DOHH2 (cell line): ENCODE measurements at regions not wholly inside any gene's neighbourhood (a gene's known extent, or its start where the extent isn't known, plus 50 kb on each side); places are given as distances from the start of the nearest gene placed in this dataset.

Experiments used
- H3F3A ChIP-seq: fragments of 200-600 bp; sonication (generic), shearing (Covaris generic); 2 replicates; pipeline ENCODE4 v1.6.0; 2016; ENCODE audit warnings: antibody characterized with exemption, mild to moderate bottlenecking; ENCODE audit not compliant: control insufficient read depth, insufficient read depth
- H3K27ac ChIP-seq: fragments of 200-600 bp; sonication (generic); 2 replicates; pipeline ENCODE4 v1.5.1; 2014; ENCODE audit warnings: low read depth, mild to moderate bottlenecking, low read length, moderate library complexity
- H3K27me3 ChIP-seq: fragments of 200-600 bp; sonication (generic); 2 replicates; pipeline ENCODE4 v1.6.1; 2014; ENCODE audit warnings: mild to moderate bottlenecking, low read length, mixed read lengths; ENCODE audit not compliant: control insufficient read depth
- H3K36me3 ChIP-seq: fragments of 200-600 bp; sonication (generic); 2 replicates; pipeline ENCODE4 v1.6.1; 2014; ENCODE audit warnings: mild to moderate bottlenecking, low read length, moderate library complexity, mixed read lengths; ENCODE audit not compliant: control insufficient read depth
- H3K4me1 ChIP-seq: fragments of 200-600 bp; sonication (generic); 2 replicates; pipeline ENCODE4 v1.6.1; 2014; ENCODE audit warnings: mild to moderate bottlenecking, low read length, mixed read lengths; ENCODE audit not compliant: control insufficient read depth
- H3K4me2 ChIP-seq: fragments of 200-600 bp; sonication (generic); 2 replicates; pipeline ENCODE4 v1.6.0; 2014; ENCODE audit warnings: mild to moderate bottlenecking, low read length, moderate library complexity
- H3K4me3 ChIP-seq: fragments of 200-600 bp; sonication (generic); 2 replicates; pipeline ENCODE4 v1.5.1; 2014; ENCODE audit warnings: mild to moderate bottlenecking, low read length, mixed read lengths
- H3K79me2 ChIP-seq: fragments of 200-600 bp; sonication (generic); 2 replicates; pipeline ENCODE4 v1.6.1; 2014; ENCODE audit warnings: mild to moderate bottlenecking, low read length, mixed read lengths; ENCODE audit not compliant: control insufficient read depth
- H3K9me2 ChIP-seq: fragments of 200-600 bp; sonication (generic); replicated peaks from 2 replicates; pipeline ENCODE4 v1.6.1; 2014; ENCODE audit warnings: mild to moderate bottlenecking, low read length, mixed read lengths; ENCODE audit not compliant: control insufficient read depth
- H3K9me3 ChIP-seq: fragments of 200-600 bp; sonication (generic); 2 replicates; pipeline ENCODE4 v1.6.1; 2014; ENCODE audit warnings: antibody characterized with exemption, low read length, mixed read lengths; ENCODE audit not compliant: control insufficient read depth, insufficient read depth
- H4K20me1 ChIP-seq: fragments of 200-600 bp; sonication (generic); 2 replicates; pipeline ENCODE4 v1.6.0; 2014; ENCODE audit warnings: low read depth, mild to moderate bottlenecking, antibody characterized with exemption, low read length, moderate library complexity; ENCODE audit not compliant: control insufficient read depth, insufficient read depth
- CTCF ChIP-seq: fragments of 200-600 bp; sonication (generic); IDR thresholded peaks from one replicate; pipeline ENCODE4 v1.5.1; 2014; ENCODE audit warnings: antibody characterized with exemption, mild to moderate bottlenecking, low read depth, low read length; ENCODE audit not compliant: poor library complexity, severe bottlenecking
- EZH2phosphoT487 ChIP-seq: fragments of 200-600 bp; sonication (generic); IDR thresholded peaks from 2 replicates; pipeline ENCODE4 v1.6.1; 2017; ENCODE audit warnings: borderline replicate concordance, mild to moderate bottlenecking, antibody characterized with exemption, low read length, moderate library complexity, mixed read lengths

- Histone ChIP-seq H3K27me3 (no peaks in the 10 kb centered on the region), H3K9me3 (no peaks in the 10 kb centered on the region), H3K36me3 (no peaks in the 10 kb centered on the region), H3F3A (no peaks in the 10 kb centered on the region), H3K27ac (no peak overlapping the region), H3K4me3 (no peak overlapping the region), H3K9me2 (no peaks in the 10 kb centered on the region), H3K4me1 (no peaks in the 10 kb centered on the region), H3K4me2 (no peak overlapping the region), H4K20me1 (no peaks in the 10 kb centered on the region), H3K79me2 (no peaks in the 10 kb centered on the region)
- TF ChIP-seq EZH2phosphoT487 = no peak
- TF ChIP-seq CTCF = no peak
These were observed 142.2 kb upstream of the VWC2 start for GRCh38 chr7:49631071-49631815.

DNA sequence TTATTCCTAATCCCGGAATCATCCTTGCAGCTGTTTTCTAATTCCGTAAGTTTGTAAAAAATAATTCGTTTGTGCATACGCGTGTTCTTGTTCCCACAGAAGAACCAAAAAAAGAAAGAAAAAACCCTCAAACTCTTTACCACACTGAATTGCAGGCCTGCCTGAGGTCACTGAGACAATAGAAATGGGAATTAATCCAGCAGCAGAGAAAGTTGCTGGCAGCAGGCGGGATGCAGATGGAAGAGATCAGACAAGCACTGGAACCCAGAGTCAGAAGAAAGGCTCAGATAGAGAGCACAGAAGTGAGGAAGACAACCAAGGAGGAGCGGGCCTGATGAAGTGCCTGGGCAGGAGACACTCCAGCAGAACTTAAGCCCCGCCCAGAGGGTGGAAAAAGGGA lies 141.5 kb upstream of the VWC2 start:
- Histone ChIP-seq H4K20me1 (no peaks in the 10 kb centered on the region), H3K79me2 (no peaks in the 10 kb centered on the region), H3K9me2 (no peaks in the 10 kb centered on the region), H3K4me2 (no peak overlapping the region), H3K27ac (no peak overlapping the region), H3K27me3 (no peaks in the 10 kb centered on the region), H3K36me3 (no peaks in the 10 kb centered on the region), H3F3A (no peaks in the 10 kb centered on the region), H3K4me3 (no peak overlapping the region), H3K4me1 (no peaks in the 10 kb centered on the region), H3K9me3 (no peaks in the 10 kb centered on the region)
- TF ChIP-seq EZH2phosphoT487 = no peak
- TF ChIP-seq CTCF = no peak

GRCh38 chr7:49635800-49636199 lies 137.6 kb upstream of the VWC2 start:
- H3K79me2 ChIP-seq = no peaks in the 10 kb centered on the region
- no peak for TF ChIP-seq CTCF
- no peak for TF ChIP-seq EZH2phosphoT487
- no peaks in the 10 kb centered on the region for H4K20me1 ChIP-seq
- no peaks in the 10 kb centered on the region for H3K27me3 ChIP-seq
- no peaks in the 10 kb centered on the region for H3K9me2 ChIP-seq
- H3K4me2 ChIP-seq = no peak overlapping the region
- H3F3A ChIP-seq = no peaks in the 10 kb centered on the region
- no peaks in the 10 kb centered on the region for H3K9me3 ChIP-seq
- H3K27ac ChIP-seq = no peak overlapping the region
- no peaks in the 10 kb centered on the region for H3K36me3 ChIP-seq
- no peaks in the 10 kb centered on the region for H3K4me1 ChIP-seq
- no peak overlapping the region for H3K4me3 ChIP-seq
